ENCODE measurements at regions not wholly inside any gene's neighbourhood (a gene's known extent, or its start where the extent isn't known, plus 50 kb on each side); places are given as distances from the start of the nearest gene placed in this dataset.

DNA sequence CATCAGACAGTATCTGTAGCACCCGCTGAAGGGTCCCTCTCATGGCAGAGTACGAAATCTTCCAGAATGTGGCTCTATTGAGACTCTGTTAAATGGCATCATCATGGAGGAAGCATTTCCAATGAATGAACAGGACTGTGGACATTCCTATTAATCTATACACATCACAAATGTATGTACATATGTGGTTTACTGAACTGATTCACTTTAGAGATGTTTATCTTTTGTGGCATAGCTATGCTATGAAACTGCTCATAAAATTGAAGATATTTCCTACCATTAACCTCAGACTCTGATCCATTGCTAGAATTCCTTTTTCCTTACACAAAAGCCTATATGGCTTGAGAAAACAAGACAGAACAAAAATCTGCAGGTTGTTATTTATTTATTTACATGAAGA lies 259.6 kb upstream of the RRP15 start:
- H3K9ac ChIP-seq (ENCODE audit: control insufficient read depth, insufficient read depth, low read length), result no peak overlapping the region
- RAD21 ChIA-PET (ENCODE audit: unreplicated experiment), result no interaction called here
- no peak for TF ChIP-seq JUND (IDR thresholded peaks at IDR 0.05; ENCODE audit: low read depth, low read length)
- TF ChIP-seq KLF5 (IDR thresholded peaks at IDR 0.05; ENCODE audit: partially characterized antibody), result no peak
- no peak for TF ChIP-seq NKRF (conservative IDR thresholded peaks at IDR 0.05)
- TF ChIP-seq, protein P1, sequence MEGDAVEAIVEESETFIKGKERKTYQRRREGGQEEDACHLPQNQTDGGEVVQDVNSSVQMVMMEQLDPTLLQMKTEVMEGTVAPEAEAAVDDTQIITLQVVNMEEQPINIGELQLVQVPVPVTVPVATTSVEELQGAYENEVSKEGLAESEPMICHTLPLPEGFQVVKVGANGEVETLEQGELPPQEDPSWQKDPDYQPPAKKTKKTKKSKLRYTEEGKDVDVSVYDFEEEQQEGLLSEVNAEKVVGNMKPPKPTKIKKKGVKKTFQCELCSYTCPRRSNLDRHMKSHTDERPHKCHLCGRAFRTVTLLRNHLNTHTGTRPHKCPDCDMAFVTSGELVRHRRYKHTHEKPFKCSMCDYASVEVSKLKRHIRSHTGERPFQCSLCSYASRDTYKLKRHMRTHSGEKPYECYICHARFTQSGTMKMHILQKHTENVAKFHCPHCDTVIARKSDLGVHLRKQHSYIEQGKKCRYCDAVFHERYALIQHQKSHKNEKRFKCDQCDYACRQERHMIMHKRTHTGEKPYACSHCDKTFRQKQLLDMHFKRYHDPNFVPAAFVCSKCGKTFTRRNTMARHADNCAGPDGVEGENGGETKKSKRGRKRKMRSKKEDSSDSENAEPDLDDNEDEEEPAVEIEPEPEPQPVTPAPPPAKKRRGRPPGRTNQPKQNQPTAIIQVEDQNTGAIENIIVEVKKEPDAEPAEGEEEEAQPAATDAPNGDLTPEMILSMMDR (IDR thresholded peaks at IDR 0.05 in 2 of 3, conservative IDR thresholded peaks at IDR 0.05 in 1 of 3; ENCODE audit: control insufficient read depth in 2 of 3, extremely low read depth in 1 of 3, insufficient read depth in 1 of 3, low read depth in 3 of 3, low read length in 3 of 3), result no peak
- no peak for TF ChIP-seq RCOR1 (conservative IDR thresholded peaks at IDR 0.05; ENCODE audit: low read depth, low read length)
- TF ChIP-seq IRF5 (IDR thresholded peaks at IDR 0.05; ENCODE audit: borderline replicate concordance), result no peak
- no peak for TF ChIP-seq CBX5 (IDR thresholded peaks at IDR 0.05; ENCODE audit: low read depth)
- no peak for TF ChIP-seq MEF2A (IDR thresholded peaks at IDR 0.05; ENCODE audit: insufficient read depth, low read depth, low read length)
- TF ChIP-seq PAX8 (IDR thresholded peaks at IDR 0.05), result no peak
- TF ChIP-seq GATAD2B (conservative IDR thresholded peaks at IDR 0.05; ENCODE audit: low read depth), result no peak
- no peak for TF ChIP-seq ATF2 (IDR thresholded peaks at IDR 0.05; ENCODE audit: low read length)
- no peak for TF ChIP-seq NR2C2 (IDR thresholded peaks at IDR 0.05; ENCODE audit: borderline replicate concordance, control insufficient read depth, insufficient read length, low read depth)
- no peak for TF ChIP-seq HDGF (IDR thresholded peaks at IDR 0.05)
- TF ChIP-seq PAX5 (IDR thresholded peaks at IDR 0.05; ENCODE audit: borderline replicate concordance, low read depth, low read length), result no peak
- no peak for TF ChIP-seq ZNF592 (IDR thresholded peaks at IDR 0.05)

More for the DNA sequence above, 259.6 kb upstream of the RRP15 start:
- Histone ChIP-seq H3K4me3 (no peak overlapping the region), H2AFZ (ENCODE audit: control insufficient read depth, low read depth, low read length) (no peak overlapping the region), H3K4me1 (ENCODE audit: control insufficient read depth, insufficient read depth, low read length) (no peaks in the 10 kb centered on the region), H3K36me3 (ENCODE audit: control insufficient read depth in 2 of 2, insufficient read depth in 2 of 2, low read length in 1 of 2) (no peaks in the 10 kb centered on the region), H3K4me2 (ENCODE audit: control insufficient read depth, insufficient read depth) (no peak overlapping the region), H3K27ac (ENCODE audit: control insufficient read depth, insufficient read depth) (no peak overlapping the region), H3K79me2 (ENCODE audit: control insufficient read depth, insufficient read depth, low read length) (no peaks in the 10 kb centered on the region), H4K20me1 (ENCODE audit: control insufficient read depth, insufficient read depth) (no peaks in the 10 kb centered on the region), H3K27me3 (replicated peaks in 1 of 2; ENCODE audit: control insufficient read depth in 2 of 2, insufficient read depth in 2 of 2, low read length in 1 of 2) (no peaks in the 10 kb centered on the region), H3K9me3 (replicated peaks; ENCODE audit: control insufficient read depth, insufficient read depth, low read length) (no peaks in the 10 kb centered on the region)
- POLR2A ChIA-PET, result no interaction called here
- intact Hi-C loops (cut with micrococcal nuclease; ENCODE audit: unreplicated experiment) (no loop called here), in situ Hi-C loops (cut with MboI) (no loop called here)
- CTCF ChIA-PET, result no interaction called here
- BruUV-seq (replicated peaks), result no TSS peak
- 12% methylated on average over 2 of the region's 2 CpGs for WGBS (ENCODE audit: insufficient coverage, insufficient replicate concordance, low lambda C conversion rate, missing lambda C conversion rate)
- SMC1A ChIA-PET (ENCODE audit: uncharacterized antibody, unreplicated experiment), result no interaction called here
- DNase-seq (ENCODE audit: low read depth, low spot score), result no peak
- FAIRE-seq, result no peak
- ATAC-seq, result no peak
